DND-41 (cell line): ENCODE measurements at regions not wholly inside any gene's neighbourhood (a gene's known extent, or its start where the extent isn't known, plus 50 kb on each side); places are given as distances from the start of the nearest gene placed in this dataset.

Experiments used
- ATAC-seq: fragments of 200-7000 bp; cut with Tn5 transposase; 3 replicates; pipeline ENCODE4 v1.9.1; 2021; ENCODE audit warnings: low read depth; ENCODE audit not compliant: insufficient read depth
- DNase-seq: peaks from one replicate; pipeline ENCODE4 v3.0.0-alpha.2; 2020
- H2AFZ ChIP-seq: 2 replicates; pipeline ENCODE4 v1.6.0; 2012; ENCODE audit warnings: low read depth, low read length
- H3K27ac ChIP-seq: 2 replicates; pipeline ENCODE4 v1.5.1; 2012; ENCODE audit warnings: low read length, inconsistent platforms
- H3K27me3 ChIP-seq: fragments of 200-600 bp; sonication (generic); 2 replicates; pipeline ENCODE4 v1.6.0; 2012; ENCODE audit warnings: low read length, mild to moderate bottlenecking, inconsistent platforms; ENCODE audit not compliant: insufficient read depth, poor library complexity
- H3K36me3 ChIP-seq: 2 replicates; pipeline ENCODE4 v1.5.1; 2012; ENCODE audit warnings: low read length, inconsistent platforms; ENCODE audit not compliant: insufficient read depth
- H3K4me1 ChIP-seq: 2 replicates; pipeline ENCODE4 v1.5.1; 2012; ENCODE audit warnings: mild to moderate bottlenecking, low read length; ENCODE audit not compliant: insufficient read depth
- H3K4me2 ChIP-seq: 2 replicates; pipeline ENCODE4 v1.6.0; 2012; ENCODE audit warnings: mild to moderate bottlenecking, moderate library complexity, low read length, inconsistent platforms; ENCODE audit not compliant: insufficient read depth
- H3K4me3 ChIP-seq, 2 experiments: fragments of 200-600 bp in 1 of 2; shearing (Covaris generic) in 1 of 2; 2 replicates each; pipeline ENCODE4 v1.5.1; 2012 to 2016; ENCODE audit warnings: inconsistent platforms in 2 of 2, low read length in 2 of 2, mild to moderate bottlenecking in 2 of 2, low read depth in 1 of 2, moderate library complexity in 1 of 2
- H3K79me2 ChIP-seq: 2 replicates; pipeline ENCODE4 v1.6.0; 2012; ENCODE audit warnings: low read length, inconsistent platforms; ENCODE audit not compliant: insufficient read depth
- H3K9ac ChIP-seq: 2 replicates; pipeline ENCODE4 v1.6.0; 2012; ENCODE audit warnings: low read depth, mild to moderate bottlenecking, inconsistent platforms, low read length, moderate library complexity
- H3K9me3 ChIP-seq: 2 replicates; pipeline ENCODE4 v1.5.1; 2012; ENCODE audit warnings: low read length, moderate library complexity, mild to moderate bottlenecking, inconsistent platforms; ENCODE audit not compliant: insufficient read depth, severe bottlenecking
- H4K20me1 ChIP-seq: 2 replicates; pipeline ENCODE4 v1.6.0; 2012; ENCODE audit warnings: low read length; ENCODE audit not compliant: insufficient read depth
- CTCF ChIP-seq: IDR thresholded peaks from 2 replicates; pipeline ENCODE4 v1.5.1; 2012; ENCODE audit warnings: borderline replicate concordance, low read length, moderate library complexity, mild to moderate bottlenecking; ENCODE audit not compliant: poor library complexity, severe bottlenecking; ENCODE audit errors: extremely low read depth
- EZH2 ChIP-seq: IDR thresholded peaks from 3 replicates; pipeline ENCODE4 v1.6.1; 2012; ENCODE audit warnings: borderline replicate concordance, low read depth, mild to moderate bottlenecking, moderate library complexity, low read length, inconsistent platforms; ENCODE audit not compliant: severe bottlenecking

GRCh38 chr15:25065876-25066275 lies 111.1 kb downstream of the SNRPN start:
- no peak overlapping the region for H3K27ac ChIP-seq
- H3K4me2 ChIP-seq: no peak overlapping the region
- DNase-seq (no peak), ATAC-seq (no peak)
- no peak overlapping the region for H3K9ac ChIP-seq
- no peak overlapping the region for H2AFZ ChIP-seq
- peaks cover 100% of the 10 kb centered on the region for H3K36me3 ChIP-seq
- H3K4me1 ChIP-seq: no peaks in the 10 kb centered on the region
- no peaks in the 10 kb centered on the region for H3K27me3 ChIP-seq
- H3K9me3 ChIP-seq: peaks cover 99% of the 10 kb centered on the region
- H3K4me3 ChIP-seq: no peak overlapping the region
- H3K79me2 ChIP-seq: no peaks in the 10 kb centered on the region
- no peak for TF ChIP-seq CTCF
- no peak for TF ChIP-seq EZH2
- H4K20me1 ChIP-seq: no peaks in the 10 kb centered on the region

GRCh38 chr15:25066708-25067107 lies 111.9 kb downstream of the SNRPN start:
- Histone ChIP-seq H3K4me2 (no peak overlapping the region), H3K36me3 (peaks cover 100% of the 10 kb centered on the region), H3K4me1 (no peaks in the 10 kb centered on the region), H3K4me3 (no peak overlapping the region), H3K79me2 (no peaks in the 10 kb centered on the region), H3K9me3 (peaks cover 99% of the 10 kb centered on the region), H3K27ac (no peak overlapping the region), H4K20me1 (no peaks in the 10 kb centered on the region), H3K27me3 (no peaks in the 10 kb centered on the region), H3K9ac (no peak overlapping the region), H2AFZ (no peak overlapping the region)
- TF ChIP-seq CTCF (no peak), EZH2 (no peak)
- ATAC-seq (no peak), DNase-seq (no peak)

DNA sequence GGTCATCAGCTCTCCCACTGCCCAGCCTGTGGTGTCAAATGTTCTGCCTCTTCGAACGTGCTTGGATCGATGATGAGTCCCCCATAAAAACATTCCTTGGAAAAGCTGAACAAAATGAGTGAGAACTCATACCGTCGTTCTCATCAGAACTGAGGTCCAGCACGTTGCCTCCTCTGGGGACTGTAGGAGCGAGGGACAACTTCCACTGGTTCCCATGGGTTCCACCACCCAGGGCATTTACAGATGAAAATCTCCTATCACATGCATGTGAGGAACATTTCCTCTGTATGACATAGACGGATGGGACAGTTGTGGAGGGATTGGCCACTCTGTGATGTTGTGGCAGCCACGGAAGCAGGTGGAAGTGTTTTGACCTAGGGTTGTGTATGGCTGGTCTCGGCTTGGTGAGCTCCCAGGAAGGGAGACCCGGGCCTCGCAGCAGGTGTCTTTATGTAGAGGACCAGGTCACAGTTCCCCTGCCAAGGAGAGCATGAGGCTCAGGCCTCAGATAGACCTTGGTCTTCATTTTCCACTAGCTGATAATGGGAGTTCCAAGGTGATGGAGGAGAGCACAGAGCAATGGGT lies 113.0 kb downstream of the SNRPN start:
- H3K9ac ChIP-seq: no peak overlapping the region
- no peaks in the 10 kb centered on the region for H4K20me1 ChIP-seq
- no peak overlapping the region for H2AFZ ChIP-seq
- no peaks in the 10 kb centered on the region for H3K27me3 ChIP-seq
- H3K4me2 ChIP-seq: no peak overlapping the region
- TF ChIP-seq EZH2 (no peak), CTCF (no peak)
- H3K4me1 ChIP-seq: no peaks in the 10 kb centered on the region
- H3K36me3 ChIP-seq: peaks cover 100% of the 10 kb centered on the region
- no peaks in the 10 kb centered on the region for H3K79me2 ChIP-seq
- no peak overlapping the region for H3K27ac ChIP-seq
- no peak for ATAC-seq
- peaks cover 99% of the 10 kb centered on the region for H3K9me3 ChIP-seq
- H3K4me3 ChIP-seq: no peak overlapping the region
- no peak for DNase-seq
